HepG2 (cell line): ENCODE measurements at regions not wholly inside any gene's neighbourhood (a gene's known extent, or its start where the extent isn't known, plus 50 kb on each side); places are given as distances from the start of the nearest gene placed in this dataset.

ENCODE experiments used
- ATAC-seq: fragments of 200-7000 bp; cut with Tn5 transposase; 3 replicates; pipeline ENCODE4 v1.9.1; 2020; ENCODE audit warnings: mild to moderate bottlenecking, moderate library complexity
- BruUV-seq: library from RNA; stranded (reverse); fragments of 400-500 nt; replicated peaks from 2 replicates; lab custom pipeline; 2021; lab: Mats Ljungman, UMichigan
- CTCF ChIA-PET: fragments of 300-600 bp; formaldehyde crosslinking; extraction: SDS; loops from one replicate; lab custom pipeline; 2021; ENCODE audit warnings: low total read pairs, inconsistent platforms, low intra/inter-chr PET ratio; lab: Yijun Ruan, JAX
- POLR2A ChIA-PET: fragments of 350-600 bp; sonication (Branson Sonifier 250); formaldehyde crosslinking; loops from one replicate; lab custom pipeline; 2020; ENCODE audit warnings: antibody characterized with exemption, inconsistent platforms; lab: Yijun Ruan, JAX
- DNase-seq: peaks from one replicate; pipeline ENCODE4 v3.0.0-alpha.2; 2015; ENCODE audit warnings: low spot score
- FAIRE-seq: peaks from 3 replicates; lab custom pipeline; 2011; peaks lifted over from hg19 to GRCh38; lab: Jason Lieb, UNC
- H2AFZ ChIP-seq: one replicate; pipeline ENCODE4 v1.6.1; 2011; ENCODE audit warnings: low read length, inconsistent platforms
- H3K27ac ChIP-seq: fragments of 300-600 bp; 3 replicates; pipeline ENCODE4 v1.8.0; 2011; ENCODE audit warnings: mixed run types, mild to moderate bottlenecking, mixed read lengths, low read length, inconsistent platforms; ENCODE audit not compliant: insufficient read depth; ENCODE audit errors: extremely low read length
- H3K27me3 ChIP-seq, 2 experiments: fragments of 200-600 bp in 1 of 2; 2 replicates in 1 of 2; 3 replicates in 1 of 2; pipeline versions ENCODE4 v1.6.0 to v1.8.0; 2011; ENCODE audit warnings: low read length in 2 of 2, mild to moderate bottlenecking in 2 of 2, moderate library complexity in 2 of 2, inconsistent platforms in 1 of 2; ENCODE audit not compliant: insufficient read depth in 2 of 2, control insufficient read depth in 1 of 2
- H3K36me3 ChIP-seq, 2 experiments: fragments of 200-600 bp in 1 of 2; replicated peaks in 1 of 2; 2 replicates in 1 of 2; 3 replicates in 1 of 2; pipeline versions ENCODE4 v1.5.1 to v1.8.0; 2011; ENCODE audit warnings: low read length in 2 of 2, inconsistent platforms in 1 of 2; ENCODE audit not compliant: insufficient read depth in 2 of 2, control insufficient read depth in 1 of 2
- H3K4me1 ChIP-seq: 2 replicates; pipeline ENCODE4 v1.5.1; 2012; ENCODE audit warnings: low read length, inconsistent platforms; ENCODE audit not compliant: insufficient read depth
- H3K4me2 ChIP-seq: 2 replicates; pipeline ENCODE4 v1.6.0; 2011; ENCODE audit warnings: low read depth, low read length, inconsistent platforms
- H3K4me3 ChIP-seq, 3 experiments: fragments of 200-600 bp in 1 of 3; sonication (generic), shearing (Covaris generic) in 1 of 3; replicated peaks in 1 of 3; 2 replicates each; pipeline ENCODE4 v1.5.1; 2011 to 2016; ENCODE audit warnings: low read length in 3 of 3, inconsistent platforms in 2 of 3, low read depth in 2 of 3, mild to moderate bottlenecking in 2 of 3, control low read depth in 1 of 3, mixed read lengths in 1 of 3; ENCODE audit not compliant: insufficient read depth in 1 of 3
- H3K79me2 ChIP-seq: one replicate; pipeline ENCODE4 v1.6.1; 2011; ENCODE audit warnings: low read length, inconsistent platforms; ENCODE audit not compliant: insufficient read depth
- H3K9ac ChIP-seq: 2 replicates; pipeline ENCODE4 v1.6.0; 2011; ENCODE audit warnings: mild to moderate bottlenecking, low read depth, low read length, inconsistent platforms; ENCODE audit not compliant: insufficient read depth
- H3K9me3 ChIP-seq: 2 replicates; pipeline ENCODE4 v1.5.1; 2012; ENCODE audit warnings: mild to moderate bottlenecking, low read length
- H4K20me1 ChIP-seq: 2 replicates; pipeline ENCODE4 v1.6.0; 2011; ENCODE audit warnings: inconsistent platforms, mild to moderate bottlenecking, low read length, moderate library complexity; ENCODE audit not compliant: insufficient read depth
- ATAD3A ChIP-seq: sonication (generic); formaldehyde crosslinking; IDR thresholded peaks from 2 replicates; pipeline ENCODE4 v1.4.0; 2020; ENCODE audit warnings: missing genetic modification reagents
- FOXC1 ChIP-seq: sonication (generic); formaldehyde crosslinking; IDR thresholded peaks from 2 replicates; pipeline ENCODE4 v1.8.0; 2022; ENCODE audit warnings: mild to moderate bottlenecking, missing genetic modification reagents, borderline replicate concordance
- POLR2AphosphoS2 ChIP-seq: IDR thresholded peaks from 2 replicates; pipeline ENCODE4 v1.6.1; 2011; ENCODE audit warnings: low read depth, low read length, improper control_type of control experiment
- RBFOX2 ChIP-seq: fragments of 200-400 bp; formaldehyde crosslinking; IDR thresholded peaks from 2 replicates; pipeline ENCODE4 v1.6.1; 2017; ENCODE audit warnings: low read depth, mild to moderate bottlenecking, low read length
- RCOR2 ChIP-seq: IDR thresholded peaks from 2 replicates; pipeline ENCODE4 v1.6.1; 2016; ENCODE audit warnings: missing biosample characterization, missing genetic modification reagents
- TCF12 ChIP-seq, 2 experiments: fragments of 450-650 bp in 1 of 2; sonication (generic) in 1 of 2; formaldehyde crosslinking in 1 of 2; IDR thresholded peaks; 2 replicates each; pipeline versions ENCODE4 v1.6.1 to v1.8.0; 2017 to 2022; ENCODE audit warnings: antibody characterized with exemption in 1 of 2, mild to moderate bottlenecking in 1 of 2, missing genetic modification reagents in 1 of 2, moderate library complexity in 1 of 2
- ZNF256 ChIP-seq: sonication (generic); formaldehyde crosslinking; conservative IDR thresholded peaks from 2 replicates; pipeline ENCODE4 v1.4.0; 2020; ENCODE audit warnings: missing genetic modification reagents
- WGBS: methylation state at CpG from one replicate; pipeline ENCODE4 v1.1.6; 2017; ENCODE audit warnings: low lambda C conversion rate; 5-methylcytosine and 5-hydroxymethylcytosine counted together
- in situ Hi-C: cut with HindIII; loops from 2 replicates; pipeline ENCODE4 v1.10.0; 2017; ENCODE audit warnings: low pct_unique_long_range_greater_than_20kb; ENCODE audit not compliant: extremely low pct_ligation_motif_present
- intact Hi-C: fragments of 100-400 bp; cut with micrococcal nuclease; formaldehyde crosslinking; loops from one replicate; pipeline ENCODE4 v1.10.0; 2022; ENCODE audit not compliant: unreplicated experiment
- TF ChIP-seq, protein P1 (sequence below): sonication (generic); formaldehyde crosslinking; IDR thresholded peaks from 2 replicates; pipeline ENCODE4 v1.4.0; 2020; ENCODE audit warnings: missing genetic modification reagents, borderline replicate concordance

DNA sequence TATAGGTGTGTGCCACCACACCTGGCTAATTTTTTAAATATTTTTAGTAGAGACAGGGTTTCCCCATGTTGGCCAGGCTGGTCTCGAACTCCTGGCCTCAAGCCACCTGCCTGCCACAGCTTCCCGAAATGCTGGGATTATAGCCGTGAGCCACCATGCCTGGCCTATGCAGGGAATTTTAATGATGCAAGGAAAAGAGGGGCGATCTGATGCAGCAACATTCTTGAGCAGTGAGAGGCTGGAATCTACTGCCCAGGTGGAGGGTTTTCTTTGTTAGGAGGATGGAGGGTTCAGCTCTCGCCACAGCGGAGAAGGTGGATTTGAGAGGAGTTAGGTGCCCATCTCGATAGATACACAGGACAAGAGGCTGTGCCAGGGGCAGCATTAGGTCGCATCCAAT is 332.3 kb downstream of the GATA3 start (continued):
- TF ChIP-seq, protein P1, sequence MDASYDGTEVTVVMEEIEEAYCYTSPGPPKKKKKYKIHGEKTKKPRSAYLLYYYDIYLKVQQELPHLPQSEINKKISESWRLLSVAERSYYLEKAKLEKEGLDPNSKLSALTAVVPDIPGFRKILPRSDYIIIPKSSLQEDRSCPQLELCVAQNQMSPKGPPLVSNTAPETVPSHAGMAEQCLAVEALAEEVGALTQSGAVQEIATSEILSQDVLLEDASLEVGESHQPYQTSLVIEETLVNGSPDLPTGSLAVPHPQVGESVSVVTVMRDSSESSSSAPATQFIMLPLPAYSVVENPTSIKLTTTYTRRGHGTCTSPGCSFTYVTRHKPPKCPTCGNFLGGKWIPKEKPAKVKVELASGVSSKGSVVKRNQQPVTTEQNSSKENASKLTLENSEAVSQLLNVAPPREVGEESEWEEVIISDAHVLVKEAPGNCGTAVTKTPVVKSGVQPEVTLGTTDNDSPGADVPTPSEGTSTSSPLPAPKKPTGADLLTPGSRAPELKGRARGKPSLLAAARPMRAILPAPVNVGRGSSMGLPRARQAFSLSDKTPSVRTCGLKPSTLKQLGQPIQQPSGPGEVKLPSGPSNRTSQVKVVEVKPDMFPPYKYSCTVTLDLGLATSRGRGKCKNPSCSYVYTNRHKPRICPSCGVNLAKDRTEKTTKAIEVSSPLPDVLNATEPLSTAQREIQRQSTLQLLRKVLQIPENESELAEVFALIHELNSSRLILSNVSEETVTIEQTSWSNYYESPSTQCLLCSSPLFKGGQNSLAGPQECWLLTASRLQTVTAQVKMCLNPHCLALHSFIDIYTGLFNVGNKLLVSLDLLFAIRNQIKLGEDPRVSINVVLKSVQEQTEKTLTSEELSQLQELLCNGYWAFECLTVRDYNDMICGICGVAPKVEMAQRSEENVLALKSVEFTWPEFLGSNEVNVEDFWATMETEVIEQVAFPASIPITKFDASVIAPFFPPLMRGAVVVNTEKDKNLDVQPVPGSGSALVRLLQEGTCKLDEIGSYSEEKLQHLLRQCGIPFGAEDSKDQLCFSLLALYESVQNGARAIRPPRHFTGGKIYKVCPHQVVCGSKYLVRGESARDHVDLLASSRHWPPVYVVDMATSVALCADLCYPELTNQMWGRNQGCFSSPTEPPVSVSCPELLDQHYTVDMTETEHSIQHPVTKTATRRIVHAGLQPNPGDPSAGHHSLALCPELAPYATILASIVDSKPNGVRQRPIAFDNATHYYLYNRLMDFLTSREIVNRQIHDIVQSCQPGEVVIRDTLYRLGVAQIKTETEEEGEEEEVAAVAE, result no peak
- TF ChIP-seq RCOR2 (no peak), ZNF256 (CRISPR knock-in tag) (no peak), ATAD3A (CRISPR knock-in tag) (no peak), RBFOX2 (no peak), FOXC1 (CRISPR knock-in tag) (no peak), POLR2AphosphoS2 (no peak)

DNA sequence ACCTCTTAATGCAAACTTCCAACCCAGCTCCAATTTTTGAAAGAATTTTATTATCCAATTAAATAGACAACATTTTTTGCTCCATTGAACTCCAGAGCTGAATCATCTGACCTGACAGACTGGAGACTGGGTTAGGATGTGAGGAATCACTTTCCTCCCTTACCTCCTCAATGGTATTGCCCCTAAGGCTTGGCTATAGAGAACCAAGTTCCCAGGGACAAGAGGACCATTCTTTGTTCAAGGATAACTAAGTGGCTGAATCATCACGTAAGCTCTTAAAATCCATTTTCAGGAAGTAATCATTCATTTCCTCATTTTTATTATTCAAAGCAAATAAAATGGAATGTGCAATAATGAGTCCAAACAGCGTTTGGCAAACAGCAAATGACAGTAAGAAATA is 335.1 kb downstream of the GATA3 start:
- DNase-seq, result no peak
- no peak for ATAC-seq
- no peaks in the 10 kb centered on the region for H4K20me1 ChIP-seq
- ChIA-PET CTCF (no interaction called here), POLR2A (no interaction called here)
- 24% methylated on average over 2 of the region's 2 CpGs for WGBS
- H3K9me3 ChIP-seq, result no peaks in the 10 kb centered on the region
- H3K4me3 ChIP-seq, result no peak overlapping the region
- H2AFZ ChIP-seq, result no peak overlapping the region
- no peak overlapping the region for H3K4me2 ChIP-seq
- intact Hi-C loops (no loop called here), in situ Hi-C loops (no loop called here)
- H3K27ac ChIP-seq, result no peak overlapping the region
- no peak for FAIRE-seq
- no TSS peak for BruUV-seq
- H3K9ac ChIP-seq, result no peak overlapping the region
- H3K79me2 ChIP-seq, result no peaks in the 10 kb centered on the region
- TF ChIP-seq TCF12 (IDR thresholded peaks at IDR 0.05) (no peak), TCF12 (CRISPR knock-in tag; IDR thresholded peaks at IDR 0.05) (no peak)
- 0 out of 5 replicates have a peak, but pooled peaks cover 0 to 1% of the 10 kb centered on the region in 2 experiments for H3K27me3 ChIP-seq
- H3K36me3 ChIP-seq, result no peaks in the 10 kb centered on the region
- no peaks in the 10 kb centered on the region for H3K4me1 ChIP-seq
